VCaP (cell line): ENCODE measurements at regions not wholly inside any gene's neighbourhood (a gene's known extent, or its start where the extent isn't known, plus 50 kb on each side); places are given as distances from the start of the nearest gene placed in this dataset.

Experiments
- H3K27ac ChIP-seq: fragments of 450-650 bp; 2 replicates; pipeline ENCODE4 v1.5.1; 2017
- TF ChIP-seq, protein P1 (sequence below): fragments of 450-650 bp; conservative IDR thresholded peaks from 2 replicates; pipeline ENCODE4 v1.5.1; 2017; ENCODE audit warnings: mild to moderate bottlenecking, moderate library complexity

- TF ChIP-seq, protein P1, sequence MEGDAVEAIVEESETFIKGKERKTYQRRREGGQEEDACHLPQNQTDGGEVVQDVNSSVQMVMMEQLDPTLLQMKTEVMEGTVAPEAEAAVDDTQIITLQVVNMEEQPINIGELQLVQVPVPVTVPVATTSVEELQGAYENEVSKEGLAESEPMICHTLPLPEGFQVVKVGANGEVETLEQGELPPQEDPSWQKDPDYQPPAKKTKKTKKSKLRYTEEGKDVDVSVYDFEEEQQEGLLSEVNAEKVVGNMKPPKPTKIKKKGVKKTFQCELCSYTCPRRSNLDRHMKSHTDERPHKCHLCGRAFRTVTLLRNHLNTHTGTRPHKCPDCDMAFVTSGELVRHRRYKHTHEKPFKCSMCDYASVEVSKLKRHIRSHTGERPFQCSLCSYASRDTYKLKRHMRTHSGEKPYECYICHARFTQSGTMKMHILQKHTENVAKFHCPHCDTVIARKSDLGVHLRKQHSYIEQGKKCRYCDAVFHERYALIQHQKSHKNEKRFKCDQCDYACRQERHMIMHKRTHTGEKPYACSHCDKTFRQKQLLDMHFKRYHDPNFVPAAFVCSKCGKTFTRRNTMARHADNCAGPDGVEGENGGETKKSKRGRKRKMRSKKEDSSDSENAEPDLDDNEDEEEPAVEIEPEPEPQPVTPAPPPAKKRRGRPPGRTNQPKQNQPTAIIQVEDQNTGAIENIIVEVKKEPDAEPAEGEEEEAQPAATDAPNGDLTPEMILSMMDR: no peak
- no peak overlapping the region for H3K27ac ChIP-seq
Measured at GRCh38 chr4:56182356-56182755, 204.9 kb downstream of the AASDH start.

DNA sequence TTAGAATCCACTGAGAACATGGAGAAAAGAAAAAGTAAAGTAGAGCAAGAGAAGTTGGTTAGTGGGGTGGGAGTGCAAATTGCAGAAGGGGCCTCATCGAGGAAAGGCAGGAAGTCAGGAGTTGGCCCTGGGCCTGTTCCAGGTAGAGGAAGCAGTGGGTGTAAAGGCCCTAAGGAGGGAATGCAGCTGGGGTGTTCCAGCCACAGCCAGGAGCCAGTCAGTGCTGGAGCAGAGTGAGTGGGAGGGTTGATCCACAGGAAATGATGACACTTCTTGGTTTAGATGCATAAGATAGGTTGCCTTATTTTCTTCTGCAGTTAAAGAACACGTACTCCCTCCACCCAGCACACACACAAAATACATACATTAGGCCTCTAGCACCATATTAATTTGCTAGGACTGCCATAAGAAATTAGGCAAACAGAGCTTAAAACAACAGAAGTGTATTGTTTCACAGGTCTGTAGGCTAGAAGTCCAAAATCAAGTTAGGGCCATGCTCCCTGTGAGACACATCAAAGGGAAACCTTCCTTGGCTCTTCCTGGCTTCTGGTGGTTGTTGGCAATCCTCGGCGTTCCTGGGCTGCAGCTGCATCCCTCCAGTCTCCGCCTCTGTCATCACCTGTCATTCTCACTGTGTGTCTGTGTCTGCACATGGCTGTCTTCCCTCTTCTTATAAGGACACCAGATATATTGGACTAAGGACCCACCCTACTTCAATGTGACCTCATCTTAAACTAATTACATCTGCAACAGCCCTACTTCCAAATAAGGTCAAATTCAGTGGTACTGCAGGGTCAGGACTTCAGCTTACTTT is 205.9 kb downstream of the AASDH start:
- no peak overlapping the region for H3K27ac ChIP-seq
- TF ChIP-seq, protein P1: no peak

DNA sequence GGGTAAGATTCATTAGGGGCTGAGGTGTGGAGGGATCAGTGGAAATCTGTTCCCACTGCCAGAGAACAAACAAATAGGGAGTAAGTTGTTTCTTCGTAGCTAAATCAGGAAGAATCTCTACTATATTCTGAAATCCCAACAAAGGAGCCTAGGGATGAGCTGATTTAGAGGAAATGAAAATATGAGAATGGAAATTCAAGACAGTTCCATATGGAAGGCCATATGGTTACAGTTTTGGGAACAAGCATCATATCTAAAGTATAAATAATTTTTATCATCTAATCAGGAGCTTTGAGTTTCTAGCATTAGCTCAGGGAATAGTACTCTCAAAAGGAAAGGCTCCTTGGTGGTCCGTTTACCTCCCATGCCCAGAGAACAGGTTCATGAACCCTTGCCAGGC is 218.2 kb downstream of the AASDH start:
- H3K27ac ChIP-seq: no peak overlapping the region
- TF ChIP-seq, protein P1: no peak

DNA sequence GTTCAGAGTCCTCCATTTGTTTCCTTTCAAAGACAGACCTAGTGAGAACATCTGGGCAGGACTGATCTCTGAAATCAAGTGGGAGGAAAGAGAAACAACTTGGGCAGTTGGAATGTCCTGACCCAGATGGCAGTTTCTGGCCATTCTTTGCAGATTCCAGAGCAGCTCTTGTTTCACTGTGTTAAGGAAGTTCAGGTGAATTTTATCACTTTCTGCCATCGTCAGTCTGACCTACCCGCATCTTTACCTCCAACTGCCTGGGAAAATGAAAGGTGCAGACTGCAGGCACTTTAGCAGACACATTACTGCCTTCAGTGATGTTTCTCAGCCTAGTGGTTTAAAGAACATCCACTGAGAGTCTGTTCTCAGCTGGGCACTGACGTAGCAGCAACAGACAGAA is 216.2 kb downstream of the CEP135 start:
- H3K27ac ChIP-seq: no peak overlapping the region
- TF ChIP-seq, protein P1: no peak

DNA sequence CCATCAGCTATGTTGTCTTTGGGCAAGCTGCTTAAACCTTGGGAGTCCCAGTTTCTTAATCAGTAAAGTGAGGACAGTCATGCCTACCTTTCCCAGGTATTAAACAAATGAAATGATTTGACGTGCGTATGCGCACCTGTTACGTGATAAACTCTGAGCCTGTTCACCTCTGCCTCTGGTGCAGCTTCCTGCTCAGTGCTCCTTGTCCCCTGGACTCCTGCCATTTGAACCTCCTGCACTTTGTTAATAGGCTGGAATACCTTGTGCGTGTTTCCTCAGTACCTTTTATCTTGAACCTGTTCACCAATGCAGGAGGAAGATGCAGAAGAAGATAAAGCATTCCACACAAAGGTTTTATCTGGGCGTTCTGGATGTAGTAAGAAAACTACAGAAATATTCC is 211.9 kb downstream of the CEP135 start:
- TF ChIP-seq, protein P1: no peak
- no peak overlapping the region for H3K27ac ChIP-seq

DNA sequence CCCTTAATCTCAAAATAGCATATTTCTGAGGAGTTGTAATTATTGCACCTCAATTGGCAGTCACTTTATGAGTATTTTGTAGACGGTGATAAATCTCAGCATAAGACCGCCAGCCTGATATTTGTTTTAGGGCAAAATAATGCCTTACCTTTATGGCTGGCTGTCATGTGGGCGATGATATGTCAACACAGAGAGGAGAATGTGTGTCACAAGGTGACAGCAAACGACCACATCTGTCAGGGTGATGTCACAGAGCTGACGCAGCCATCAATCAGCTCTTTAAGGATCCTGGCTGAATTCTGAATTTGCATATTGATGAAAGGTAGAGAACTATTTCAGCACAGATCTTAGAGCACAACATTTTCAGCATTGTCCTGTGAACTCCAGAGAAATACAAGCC is 209.7 kb downstream of the CEP135 start:
- TF ChIP-seq, protein P1: no peak
- no peak overlapping the region for H3K27ac ChIP-seq

DNA sequence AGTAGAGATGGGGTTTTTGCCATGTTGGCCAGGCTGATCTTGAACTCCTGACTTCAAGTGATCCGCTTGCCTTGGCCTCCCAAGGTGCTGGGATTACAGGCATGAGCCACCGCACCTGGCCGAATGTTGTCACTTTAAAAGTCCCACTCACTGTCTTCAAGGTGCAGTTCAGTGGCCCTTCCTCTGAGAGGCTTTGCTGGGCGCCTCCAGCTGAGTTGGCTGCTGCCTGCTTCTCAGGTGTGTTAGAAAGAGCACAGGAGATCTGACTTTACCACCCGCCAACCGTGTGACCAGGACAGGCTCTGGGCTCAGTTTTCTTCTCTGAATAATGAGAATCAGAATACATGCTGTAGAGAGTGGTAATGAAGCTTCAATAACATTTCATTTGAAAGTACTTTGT is 207.4 kb downstream of the CEP135 start:
- TF ChIP-seq, protein P1: no peak
- no peak overlapping the region for H3K27ac ChIP-seq
